ENCODE measurements at regions not wholly inside any gene's neighbourhood (a gene's known extent, or its start where the extent isn't known, plus 50 kb on each side); places are given as distances from the start of the nearest gene placed in this dataset.

- H3K9me3 ChIP-seq = no peaks in the 10 kb centered on the region
- ATAC-seq = no peak
- no peaks in the 10 kb centered on the region for H3K27me3 ChIP-seq
- H3K27ac ChIP-seq = no peak overlapping the region
- no peak for TF ChIP-seq POLR2A (IDR thresholded peaks at IDR 0.05)
- TF ChIP-seq CTCF (IDR thresholded peaks at IDR 0.05) = no peak
- no peak for DNase-seq
- 89 to 94% methylated on average over 9 of the region's 9 CpGs for WGBS, 2 donors
- H3K4me3 ChIP-seq = no peak overlapping the region
- no peaks in the 10 kb centered on the region for H3K4me1 ChIP-seq
- intact Hi-C loops (cut with DNase I) = no loop called here
- no peaks in the 10 kb centered on the region for H3K36me3 ChIP-seq (replicated peaks in 1 of 2; ENCODE audit: insufficient read depth in 1 of 2, low read depth in 2 of 2)
Observed at GRCh38 chr10:21053953-21054690, 157.0 kb upstream of the NEBL start.

GRCh38 chr10:21052709-21053104 is 155.6 kb upstream of the NEBL start:
- no peak overlapping the region for H3K27ac ChIP-seq
- H3K27me3 ChIP-seq = no peaks in the 10 kb centered on the region
- 93 to 95% methylated on average over 4 of the region's 4 CpGs for WGBS, 2 donors
- H3K9me3 ChIP-seq = no peaks in the 10 kb centered on the region
- no peak for DNase-seq
- no peaks in the 10 kb centered on the region for H3K36me3 ChIP-seq (replicated peaks in 1 of 2; ENCODE audit: insufficient read depth in 1 of 2, low read depth in 2 of 2)
- H3K4me1 ChIP-seq = no peaks in the 10 kb centered on the region
- intact Hi-C loops (cut with DNase I) = no loop called here
- no peak overlapping the region for H3K4me3 ChIP-seq
- TF ChIP-seq POLR2A (IDR thresholded peaks at IDR 0.05) (no peak), CTCF (IDR thresholded peaks at IDR 0.05) (no peak)
- no peak for ATAC-seq

GRCh38 chr10:21052072-21052708 is 155.1 kb upstream of the NEBL start:
- intact Hi-C loops (cut with DNase I) = no loop called here
- WGBS, 2 donors = 81 to 84% methylated on average over 5 of the region's 5 CpGs
- no peak for ATAC-seq

GRCh38 chr10:21049482-21049881 is 152.4 kb upstream of the NEBL start:
- H3K9me3 ChIP-seq = no peaks in the 10 kb centered on the region
- H3K27me3 ChIP-seq = no peaks in the 10 kb centered on the region
- no peak for DNase-seq
- no peak for ATAC-seq
- H3K4me1 ChIP-seq = no peaks in the 10 kb centered on the region
- H3K27ac ChIP-seq = no peak overlapping the region
- no peak overlapping the region for H3K4me3 ChIP-seq
- intact Hi-C loops (cut with DNase I) = no loop called here
- TF ChIP-seq POLR2A (IDR thresholded peaks at IDR 0.05) = no peak
- WGBS, 2 donors = 86 to 95% methylated on average over 3 of the region's 3 CpGs
- H3K36me3 ChIP-seq (replicated peaks in 1 of 2; ENCODE audit: insufficient read depth in 1 of 2, low read depth in 2 of 2) = no peaks in the 10 kb centered on the region

More at GRCh38 chr10:21052072-21052708, 155.1 kb upstream of the NEBL start:
- H3K27me3 ChIP-seq = no peaks in the 10 kb centered on the region
- H3K36me3 ChIP-seq (replicated peaks in 1 of 2; ENCODE audit: insufficient read depth in 1 of 2, low read depth in 2 of 2) = no peaks in the 10 kb centered on the region
- TF ChIP-seq CTCF (IDR thresholded peaks at IDR 0.05) (no peak), POLR2A (IDR thresholded peaks at IDR 0.05) (no peak)
- no peak for DNase-seq
- no peak overlapping the region for H3K4me3 ChIP-seq
- no peaks in the 10 kb centered on the region for H3K9me3 ChIP-seq
- H3K27ac ChIP-seq = no peak overlapping the region
- no peaks in the 10 kb centered on the region for H3K4me1 ChIP-seq

- H3K4me1 ChIP-seq = no peaks in the 10 kb centered on the region
- H3K36me3 ChIP-seq (replicated peaks in 1 of 2; ENCODE audit: insufficient read depth in 1 of 2, low read depth in 2 of 2) = no peaks in the 10 kb centered on the region
- H3K27ac ChIP-seq = no peak overlapping the region
- DNase-seq = no peak
- no peaks in the 10 kb centered on the region for H3K27me3 ChIP-seq
- H3K4me3 ChIP-seq = no peak overlapping the region
- intact Hi-C loops (cut with DNase I) = no loop called here
- no peak for ATAC-seq
- 71 to 83% methylated on average over 6 of the region's 6 CpGs for WGBS, 2 donors
- no peak for TF ChIP-seq POLR2A (IDR thresholded peaks at IDR 0.05)
- TF ChIP-seq CTCF (IDR thresholded peaks at IDR 0.05) = no peak
- no peaks in the 10 kb centered on the region for H3K9me3 ChIP-seq
Observed at GRCh38 chr10:21048068-21048467, 151.0 kb upstream of the NEBL start.
